ENCODE measurements at regions not wholly inside any gene's neighbourhood (a gene's known extent, or its start where the extent isn't known, plus 50 kb on each side); places are given as distances from the start of the nearest gene placed in this dataset.

DNA sequence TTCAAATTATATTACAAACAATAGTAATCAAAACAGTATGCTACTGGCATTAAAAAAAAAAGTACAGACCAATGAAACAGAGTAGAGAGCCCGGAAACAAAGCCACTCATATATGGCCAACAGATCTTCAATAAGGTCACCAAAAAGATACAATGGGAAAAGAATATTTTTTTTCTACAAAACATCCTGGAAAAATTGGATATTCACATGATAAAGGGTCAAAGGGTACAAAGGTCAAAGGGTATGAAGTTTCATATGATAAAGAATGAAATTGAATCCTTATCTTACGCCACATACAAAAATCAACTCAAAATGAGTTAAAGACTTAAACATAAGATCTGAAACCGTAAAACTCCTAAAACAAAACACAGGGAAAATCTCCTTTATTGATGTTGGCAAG, 168.5 kb upstream of the PELI2 start:
- Histone ChIP-seq H3K79me2 (ENCODE audit: low read length) (no peaks in the 10 kb centered on the region), H3K4me2 (ENCODE audit: low read depth, low read length, poor library complexity, severe bottlenecking) (no peak overlapping the region), H3K9ac (ENCODE audit: low read length) (no peak overlapping the region), H3K4me1 (ENCODE audit: low read length) (no peaks in the 10 kb centered on the region), H3K27me3 (ENCODE audit: low read length) (no peaks in the 10 kb centered on the region), H2AFZ (ENCODE audit: low read length) (no peak overlapping the region), H3K4me3 (ENCODE audit: low read length) (no peak overlapping the region), H3K36me3 (ENCODE audit: insufficient read depth, low read length) (no peaks in the 10 kb centered on the region), H3K9me2 (replicated peaks; ENCODE audit: insufficient read depth, low read length) (no peaks in the 10 kb centered on the region), H3K9me3 (ENCODE audit: low read length) (no peaks in the 10 kb centered on the region), H4K20me1 (ENCODE audit: insufficient read depth, low read depth, low read length) (no peaks in the 10 kb centered on the region), H3K27ac (ENCODE audit: low read length) (no peak overlapping the region)
- no peak for DNase-seq

DNA sequence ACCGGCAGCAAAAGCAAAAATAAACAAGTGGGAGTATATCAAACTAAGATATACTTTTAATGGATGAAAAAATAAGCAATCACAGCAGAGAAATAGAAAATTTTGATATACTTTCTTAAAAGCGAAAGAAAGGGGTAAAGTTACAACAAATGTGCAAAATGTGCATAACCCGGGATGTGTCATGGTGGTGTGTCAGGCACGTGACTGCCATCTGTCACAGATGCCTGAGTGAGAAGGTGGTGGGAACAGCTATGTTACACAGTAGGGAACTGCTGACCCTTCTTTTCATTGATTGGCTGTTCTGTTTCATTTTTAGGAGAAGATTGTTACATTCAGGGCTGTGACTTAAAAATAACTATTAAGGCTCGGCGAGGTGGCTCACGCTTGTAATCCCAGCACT, 168.1 kb upstream of the PELI2 start:
- no peaks in the 10 kb centered on the region for H3K36me3 ChIP-seq (ENCODE audit: insufficient read depth, low read length)
- H3K4me2 ChIP-seq (ENCODE audit: low read depth, low read length, poor library complexity, severe bottlenecking): no peak overlapping the region
- no peak overlapping the region for H3K9ac ChIP-seq (ENCODE audit: low read length)
- no peak overlapping the region for H3K4me3 ChIP-seq (ENCODE audit: low read length)
- no peaks in the 10 kb centered on the region for H4K20me1 ChIP-seq (ENCODE audit: insufficient read depth, low read depth, low read length)
- no peaks in the 10 kb centered on the region for H3K9me2 ChIP-seq (replicated peaks; ENCODE audit: insufficient read depth, low read length)
- H3K79me2 ChIP-seq (ENCODE audit: low read length): no peaks in the 10 kb centered on the region
- no peaks in the 10 kb centered on the region for H3K4me1 ChIP-seq (ENCODE audit: low read length)
- no peak overlapping the region for H2AFZ ChIP-seq (ENCODE audit: low read length)
- DNase-seq: no peak
- H3K9me3 ChIP-seq (ENCODE audit: low read length): no peaks in the 10 kb centered on the region
- no peaks in the 10 kb centered on the region for H3K27me3 ChIP-seq (ENCODE audit: low read length)
- no peak overlapping the region for H3K27ac ChIP-seq (ENCODE audit: low read length)

DNA sequence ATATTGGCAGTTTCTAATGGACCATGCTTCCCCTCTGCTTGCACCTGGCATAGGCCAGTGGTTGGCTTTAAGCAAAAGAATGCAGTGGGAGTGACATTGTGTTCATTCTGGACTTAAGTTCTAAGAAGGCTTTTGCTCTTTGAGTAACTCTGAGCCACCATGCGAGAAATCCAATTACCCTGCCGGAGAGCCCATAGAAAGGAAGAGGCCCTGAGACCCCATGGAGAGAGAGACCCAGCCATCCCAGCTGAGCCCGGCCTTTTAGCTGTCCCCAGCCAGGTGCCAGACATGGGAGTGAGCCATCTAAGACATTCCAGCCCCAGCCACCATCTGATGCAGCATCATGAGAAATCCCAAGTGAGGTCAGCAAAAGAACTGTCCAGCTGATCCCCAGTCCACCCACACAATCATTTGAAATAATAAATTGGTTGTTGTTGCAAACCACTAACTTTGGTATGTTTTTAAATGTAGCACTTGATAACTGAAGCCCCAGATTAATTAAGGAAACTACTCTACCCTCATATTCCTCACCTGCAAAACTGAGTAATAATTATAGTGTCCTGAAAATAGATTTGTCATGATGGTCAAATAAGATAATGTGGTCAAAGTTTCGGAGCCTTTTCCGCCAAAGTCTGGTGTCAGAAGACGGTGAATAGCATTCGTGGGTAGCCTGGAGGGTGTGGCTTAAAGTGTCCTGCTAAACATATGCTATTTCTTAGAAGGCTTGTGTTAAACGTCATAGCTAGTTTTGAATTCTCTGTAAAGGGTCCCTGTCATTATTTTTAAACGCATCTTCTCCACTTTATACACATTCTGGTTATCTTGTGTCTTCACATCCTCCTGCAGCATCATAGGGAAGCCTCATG, 166.6 kb upstream of the PELI2 start:
- no peak for DNase-seq
- Histone ChIP-seq H3K36me3 (ENCODE audit: insufficient read depth, low read length) (no peaks in the 10 kb centered on the region), H3K79me2 (ENCODE audit: low read length) (no peaks in the 10 kb centered on the region)

DNA sequence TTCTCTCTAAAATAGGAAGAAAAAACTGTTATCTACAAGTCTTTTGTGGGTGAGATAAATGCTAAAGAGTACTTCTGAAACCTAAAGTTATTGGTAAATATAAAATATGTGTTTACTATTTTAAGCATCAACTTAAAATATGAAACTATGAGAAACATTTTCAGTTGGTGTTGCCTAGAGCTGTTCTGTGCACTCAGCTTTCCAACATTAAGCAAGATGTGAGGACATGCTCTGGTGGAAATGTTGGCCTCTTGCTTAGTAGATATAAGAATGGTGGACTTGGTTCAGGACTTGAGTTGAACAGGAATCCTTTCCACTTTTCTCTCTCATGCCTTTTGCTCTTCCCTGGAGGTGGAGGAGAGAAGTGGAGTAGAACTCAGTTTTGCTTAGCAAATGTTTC, 164.1 kb upstream of the PELI2 start:
- no peak overlapping the region for H2AFZ ChIP-seq (ENCODE audit: low read length)
- H3K27me3 ChIP-seq (ENCODE audit: low read length): no peaks in the 10 kb centered on the region
- H3K36me3 ChIP-seq (ENCODE audit: insufficient read depth, low read length): no peaks in the 10 kb centered on the region
- no peaks in the 10 kb centered on the region for H4K20me1 ChIP-seq (ENCODE audit: insufficient read depth, low read depth, low read length)
- H3K9ac ChIP-seq (ENCODE audit: low read length): no peak overlapping the region
- H3K4me1 ChIP-seq (ENCODE audit: low read length): no peaks in the 10 kb centered on the region
- no peak overlapping the region for H3K4me2 ChIP-seq (ENCODE audit: low read depth, low read length, poor library complexity, severe bottlenecking)
- DNase-seq: no peak
- H3K4me3 ChIP-seq (ENCODE audit: low read length): no peak overlapping the region
- no peaks in the 10 kb centered on the region for H3K79me2 ChIP-seq (ENCODE audit: low read length)
- no peaks in the 10 kb centered on the region for H3K9me3 ChIP-seq (ENCODE audit: low read length)
- H3K27ac ChIP-seq (ENCODE audit: low read length): no peak overlapping the region
- H3K9me2 ChIP-seq (replicated peaks; ENCODE audit: insufficient read depth, low read length): no peaks in the 10 kb centered on the region

More for the DNA sequence above, 166.6 kb upstream of the PELI2 start:
- Histone ChIP-seq H3K27me3 (ENCODE audit: low read length) (no peaks in the 10 kb centered on the region), H4K20me1 (ENCODE audit: insufficient read depth, low read depth, low read length) (no peaks in the 10 kb centered on the region), H3K4me3 (ENCODE audit: low read length) (no peak overlapping the region), H3K9me2 (replicated peaks; ENCODE audit: insufficient read depth, low read length) (no peaks in the 10 kb centered on the region), H3K27ac (ENCODE audit: low read length) (no peak overlapping the region), H2AFZ (ENCODE audit: low read length) (no peak overlapping the region), H3K9me3 (ENCODE audit: low read length) (no peaks in the 10 kb centered on the region), H3K4me1 (ENCODE audit: low read length) (no peaks in the 10 kb centered on the region), H3K4me2 (ENCODE audit: low read depth, low read length, poor library complexity, severe bottlenecking) (no peak overlapping the region), H3K9ac (ENCODE audit: low read length) (no peak overlapping the region)

GRCh38 chr14:55955175-55955574, 163.0 kb upstream of the PELI2 start:
- no peak overlapping the region for H3K27ac ChIP-seq (ENCODE audit: low read length)
- H3K4me2 ChIP-seq (ENCODE audit: low read depth, low read length, poor library complexity, severe bottlenecking): no peak overlapping the region
- H4K20me1 ChIP-seq (ENCODE audit: insufficient read depth, low read depth, low read length): no peaks in the 10 kb centered on the region
- no peaks in the 10 kb centered on the region for H3K36me3 ChIP-seq (ENCODE audit: insufficient read depth, low read length)
- H3K79me2 ChIP-seq (ENCODE audit: low read length): no peaks in the 10 kb centered on the region
- H3K27me3 ChIP-seq (ENCODE audit: low read length): no peaks in the 10 kb centered on the region
- H3K9ac ChIP-seq (ENCODE audit: low read length): no peak overlapping the region
- no peak for DNase-seq
- H2AFZ ChIP-seq (ENCODE audit: low read length): no peak overlapping the region
- H3K4me1 ChIP-seq (ENCODE audit: low read length): no peaks in the 10 kb centered on the region
- H3K9me3 ChIP-seq (ENCODE audit: low read length): no peaks in the 10 kb centered on the region
- H3K9me2 ChIP-seq (replicated peaks; ENCODE audit: insufficient read depth, low read length): no peaks in the 10 kb centered on the region
- no peak overlapping the region for H3K4me3 ChIP-seq (ENCODE audit: low read length)

DNA sequence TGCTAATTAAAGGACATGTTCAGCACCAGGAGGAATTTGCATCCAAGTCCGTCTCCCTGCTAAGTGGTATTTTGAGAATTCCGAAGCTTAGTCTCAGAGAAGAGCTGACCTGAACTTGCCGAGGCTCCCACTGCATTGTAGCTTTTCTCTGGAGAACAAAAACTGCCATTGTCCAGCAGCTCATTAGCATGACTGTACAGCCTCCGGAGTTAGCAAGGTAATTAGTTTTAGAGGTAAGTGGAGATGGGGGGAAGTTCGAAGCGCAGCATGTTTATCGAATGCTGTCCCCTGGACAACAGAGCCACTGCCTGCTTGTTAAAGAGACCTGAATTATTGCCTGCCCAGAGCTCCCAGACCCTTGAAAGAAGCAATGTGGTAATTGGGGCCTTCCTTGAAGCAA, 160.3 kb upstream of the PELI2 start:
- H3K4me3 ChIP-seq (ENCODE audit: low read length): no peak overlapping the region
- no peak for DNase-seq
- no peaks in the 10 kb centered on the region for H3K4me1 ChIP-seq (ENCODE audit: low read length)
- H3K9me3 ChIP-seq (ENCODE audit: low read length): no peaks in the 10 kb centered on the region
- no peak overlapping the region for H2AFZ ChIP-seq (ENCODE audit: low read length)
- H3K27ac ChIP-seq (ENCODE audit: low read length): no peak overlapping the region
- no peaks in the 10 kb centered on the region for H3K36me3 ChIP-seq (ENCODE audit: insufficient read depth, low read length)
- no peak overlapping the region for H3K4me2 ChIP-seq (ENCODE audit: low read depth, low read length, poor library complexity, severe bottlenecking)
- H3K9me2 ChIP-seq (replicated peaks; ENCODE audit: insufficient read depth, low read length): no peaks in the 10 kb centered on the region
- H3K79me2 ChIP-seq (ENCODE audit: low read length): no peaks in the 10 kb centered on the region
- H4K20me1 ChIP-seq (ENCODE audit: insufficient read depth, low read depth, low read length): no peaks in the 10 kb centered on the region
- no peaks in the 10 kb centered on the region for H3K27me3 ChIP-seq (ENCODE audit: low read length)
- H3K9ac ChIP-seq (ENCODE audit: low read length): no peak overlapping the region

DNA sequence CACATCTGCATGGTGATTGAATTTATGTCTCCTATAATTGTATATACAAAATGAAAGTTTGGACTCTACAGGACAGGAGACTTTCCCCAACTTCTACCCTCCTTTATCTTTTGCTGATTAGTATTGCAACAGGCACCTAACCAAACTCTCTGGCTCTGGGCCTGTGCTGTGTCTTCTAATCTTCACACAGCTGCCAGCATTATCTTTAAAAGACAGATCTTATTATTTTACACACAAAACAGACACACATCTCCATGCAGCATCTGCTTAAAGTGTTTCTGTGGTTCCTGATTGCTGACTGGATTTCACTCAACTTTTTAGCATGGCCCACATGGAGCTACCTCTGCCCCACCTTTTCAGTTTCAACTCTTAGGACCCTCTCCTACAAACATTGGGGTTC, 154.9 kb upstream of the PELI2 start:
- H2AFZ ChIP-seq (ENCODE audit: low read length): no peak overlapping the region
- no peaks in the 10 kb centered on the region for H3K9me3 ChIP-seq (ENCODE audit: low read length)
- H3K27ac ChIP-seq (ENCODE audit: low read length): no peak overlapping the region
- H3K4me2 ChIP-seq (ENCODE audit: low read depth, low read length, poor library complexity, severe bottlenecking): no peak overlapping the region
- no peaks in the 10 kb centered on the region for H3K27me3 ChIP-seq (ENCODE audit: low read length)
- H3K79me2 ChIP-seq (ENCODE audit: low read length): no peaks in the 10 kb centered on the region
- no peaks in the 10 kb centered on the region for H3K4me1 ChIP-seq (ENCODE audit: low read length)
- H3K36me3 ChIP-seq (ENCODE audit: insufficient read depth, low read length): no peaks in the 10 kb centered on the region
- no peak overlapping the region for H3K4me3 ChIP-seq (ENCODE audit: low read length)
- H3K9ac ChIP-seq (ENCODE audit: low read length): no peak overlapping the region
- no peaks in the 10 kb centered on the region for H4K20me1 ChIP-seq (ENCODE audit: insufficient read depth, low read depth, low read length)
- no peaks in the 10 kb centered on the region for H3K9me2 ChIP-seq (replicated peaks; ENCODE audit: insufficient read depth, low read length)
- DNase-seq: no peak

DNA sequence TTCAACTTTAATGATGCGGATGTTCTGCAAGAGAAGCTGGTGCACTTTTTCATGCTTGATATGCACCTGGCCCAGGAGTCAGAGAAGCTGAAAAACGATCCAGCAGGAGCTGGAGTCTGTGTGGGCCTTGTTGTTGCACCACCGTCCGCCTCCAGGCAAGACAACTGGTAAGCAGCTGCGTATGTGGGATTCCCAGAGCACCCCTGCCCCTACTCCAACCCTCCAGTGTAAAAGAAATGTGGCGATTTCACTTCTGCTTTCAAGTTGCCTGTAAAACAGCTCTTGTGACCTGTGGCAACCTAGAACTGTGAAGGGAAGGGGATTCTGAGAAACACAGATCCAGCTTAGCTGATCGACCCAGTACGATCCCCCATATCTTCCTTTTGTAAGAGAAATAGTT, 154.1 kb upstream of the PELI2 start:
- H3K79me2 ChIP-seq (ENCODE audit: low read length): no peaks in the 10 kb centered on the region
- H3K36me3 ChIP-seq (ENCODE audit: insufficient read depth, low read length): no peaks in the 10 kb centered on the region
- no peaks in the 10 kb centered on the region for H3K9me3 ChIP-seq (ENCODE audit: low read length)
- no peaks in the 10 kb centered on the region for H3K4me1 ChIP-seq (ENCODE audit: low read length)
- H4K20me1 ChIP-seq (ENCODE audit: insufficient read depth, low read depth, low read length): no peaks in the 10 kb centered on the region
- H3K9ac ChIP-seq (ENCODE audit: low read length): no peak overlapping the region
- H3K27me3 ChIP-seq (ENCODE audit: low read length): no peaks in the 10 kb centered on the region
- no peak overlapping the region for H3K4me3 ChIP-seq (ENCODE audit: low read length)
- no peak for DNase-seq
- H2AFZ ChIP-seq (ENCODE audit: low read length): no peak overlapping the region
- no peak overlapping the region for H3K4me2 ChIP-seq (ENCODE audit: low read depth, low read length, poor library complexity, severe bottlenecking)
- no peak overlapping the region for H3K27ac ChIP-seq (ENCODE audit: low read length)
- no peaks in the 10 kb centered on the region for H3K9me2 ChIP-seq (replicated peaks; ENCODE audit: insufficient read depth, low read length)

All from Karpas-422 (cell line).